DLD1 (cell line): ENCODE measurements at regions not wholly inside any gene's neighbourhood (a gene's known extent, or its start where the extent isn't known, plus 50 kb on each side); places are given as distances from the start of the nearest gene placed in this dataset.

Experiments used
- in situ Hi-C: cut with HindIII; loops from 2 replicates; pipeline ENCODE4 v1.10.0; 2017; ENCODE audit warnings: low sequenced_read_pairs

GRCh38 chr12:28601570-28602058 lies 411.4 kb downstream of the CCDC91 start:
- in situ Hi-C loops = no loop called here

GRCh38 chr12:28602786-28603185 lies 412.5 kb downstream of the CCDC91 start:
- in situ Hi-C loops = no loop called here

GRCh38 chr12:28603239-28603638 lies 413.0 kb downstream of the CCDC91 start:
- in situ Hi-C loops = no loop called here

DNA sequence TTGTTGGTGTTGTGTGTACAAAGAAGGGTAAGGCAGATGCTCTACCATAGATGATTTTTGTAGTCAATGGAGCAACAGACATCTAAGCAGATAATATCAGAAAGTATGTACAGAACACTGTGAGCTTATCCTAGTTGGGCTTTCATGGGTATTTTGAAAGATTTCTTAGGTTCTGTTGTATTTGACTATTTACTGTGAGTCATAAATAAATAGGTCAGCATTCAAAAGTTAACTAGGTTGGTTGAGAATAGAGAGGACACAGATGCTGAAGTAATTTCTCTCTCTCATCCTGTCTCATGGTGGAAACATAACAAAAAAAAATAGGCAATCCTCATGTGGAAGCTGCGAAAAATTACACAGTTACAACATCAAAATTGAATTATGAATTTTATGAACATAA lies 413.5 kb downstream of the CCDC91 start:
- in situ Hi-C loops = no loop called here

- in situ Hi-C loops = no loop called here
These were observed 414.0 kb downstream of the CCDC91 start for GRCh38 chr12:28604240-28604639.

DNA sequence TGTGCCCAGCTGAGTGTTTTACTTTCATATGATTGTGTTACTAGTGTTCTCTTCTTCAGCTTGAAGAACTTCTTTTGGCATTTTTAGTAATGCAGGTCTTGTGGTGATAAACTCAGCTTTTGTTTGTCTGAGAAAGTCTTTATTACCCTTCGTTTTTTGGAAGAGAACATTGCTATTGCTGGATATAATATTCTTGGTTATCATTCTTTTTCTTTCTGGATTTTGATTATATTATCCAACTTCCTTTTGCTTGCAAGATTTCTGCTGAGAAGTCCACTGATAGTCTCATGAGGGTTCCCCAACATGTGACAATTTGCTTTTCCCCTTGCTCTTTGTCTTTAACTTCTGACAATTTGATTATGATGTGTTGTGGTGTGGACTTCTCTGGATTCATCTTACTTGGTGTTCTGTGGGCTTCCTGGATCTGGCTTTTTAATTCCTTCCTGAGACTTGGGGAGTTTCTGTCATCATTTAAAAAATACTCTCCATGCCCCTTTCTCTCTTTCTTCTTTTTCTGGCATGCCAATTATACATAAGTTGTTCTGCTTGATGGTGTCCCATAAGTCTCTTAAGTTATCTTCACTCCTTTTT lies 416.8 kb downstream of the CCDC91 start:
- in situ Hi-C loops = no loop called here

GRCh38 chr12:28610401-28611114 lies 420.3 kb downstream of the CCDC91 start:
- in situ Hi-C loops = no loop called here

DNA sequence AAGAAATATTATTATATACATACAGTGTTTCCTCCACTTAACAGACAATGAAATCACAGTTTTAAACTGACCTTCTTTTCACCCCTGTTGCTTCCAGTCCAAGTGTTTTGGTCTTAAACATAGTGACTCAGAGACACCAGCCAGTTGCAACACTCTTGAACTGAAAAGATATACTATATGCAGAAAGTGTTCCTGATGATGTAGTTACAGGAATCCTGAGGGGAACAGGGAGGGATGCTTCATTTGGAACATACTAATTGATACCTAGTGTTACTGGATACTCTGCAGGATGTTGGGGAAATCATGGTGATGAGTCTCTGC lies 420.8 kb downstream of the CCDC91 start:
- in situ Hi-C loops = no loop called here

DNA sequence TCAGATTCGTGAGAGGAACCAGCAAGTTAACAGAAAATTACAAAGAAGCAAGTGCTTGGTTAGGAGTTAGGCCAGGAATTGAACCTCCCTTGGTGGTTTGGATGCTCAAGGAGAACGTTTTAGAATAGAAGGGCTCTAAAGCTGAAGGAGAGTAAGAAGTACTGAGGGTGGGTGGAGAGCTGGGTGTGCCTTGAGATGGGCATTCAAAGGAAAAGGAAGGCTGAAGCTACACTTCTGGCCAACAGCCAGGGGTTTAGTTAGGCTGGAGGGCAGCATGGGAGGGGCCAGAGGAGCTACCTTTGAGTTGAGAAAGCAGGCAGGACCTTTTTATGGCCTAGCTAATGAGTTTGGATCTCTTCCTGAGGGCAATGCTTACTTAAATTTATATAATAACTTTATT lies 421.2 kb downstream of the CCDC91 start:
- in situ Hi-C loops = no loop called here

GRCh38 chr12:28618171-28618570 lies 427.9 kb downstream of the CCDC91 start:
- in situ Hi-C loops = no loop called here

GRCh38 chr12:28618772-28619171 lies 428.5 kb downstream of the CCDC91 start:
- in situ Hi-C loops = no loop called here

GRCh38 chr12:28620281-28620680 lies 430.0 kb downstream of the CCDC91 start:
- in situ Hi-C loops = loop anchor here (10.0 kb wide), 1 partner anchor 125 kb away; no protein-coding TSS in a partner anchor

DNA sequence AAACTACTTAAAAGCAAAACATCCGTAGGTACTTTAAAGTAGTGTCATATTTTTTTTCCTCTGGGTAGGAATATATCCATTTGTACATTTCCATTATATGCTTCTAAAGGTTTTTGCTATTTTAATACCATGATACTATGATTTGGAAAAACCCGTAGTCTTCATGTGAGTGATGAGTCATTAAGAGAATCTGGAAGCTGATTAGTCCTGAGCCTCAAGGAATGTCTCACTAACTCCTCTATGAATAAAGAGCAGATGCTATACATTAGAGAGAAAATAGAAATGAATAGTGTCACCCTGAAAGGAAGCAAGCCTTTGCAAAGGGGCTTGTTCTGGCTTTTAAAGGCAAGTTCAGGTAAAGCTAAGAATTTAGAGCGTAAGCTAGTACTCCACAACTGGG lies 432.1 kb downstream of the CCDC91 start:
- in situ Hi-C loops = loop anchor here (10.0 kb wide), 1 partner anchor 122 kb away; no protein-coding TSS in a partner anchor

GRCh38 chr12:28626504-28626903 lies 436.2 kb downstream of the CCDC91 start:
- in situ Hi-C loops = loop anchor here (10.0 kb wide), 1 partner anchor 118 kb away; no protein-coding TSS in a partner anchor

DNA sequence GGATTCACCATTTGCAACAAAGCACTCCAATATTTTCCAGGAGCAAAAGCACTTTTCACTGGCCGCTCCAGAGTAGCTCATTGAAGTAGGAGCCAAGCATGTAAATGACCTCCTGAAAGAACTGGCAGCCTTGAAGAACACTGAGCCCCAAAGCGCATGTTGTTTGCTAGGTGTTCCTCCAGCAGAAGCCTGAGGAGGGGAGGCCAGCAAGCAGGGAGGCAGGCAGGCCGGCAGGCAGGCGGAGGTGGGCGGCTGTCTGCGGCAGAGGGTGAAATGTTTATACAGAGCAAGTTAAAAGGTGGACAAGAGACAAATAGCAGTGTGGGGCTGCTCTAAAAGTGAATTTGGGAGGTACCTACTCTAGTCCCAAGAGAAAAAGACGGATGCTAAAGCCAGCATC lies 439.4 kb downstream of the CCDC91 start:
- in situ Hi-C loops = loop anchor here (10.0 kb wide), 1 partner anchor 115 kb away; no protein-coding TSS in a partner anchor

DNA sequence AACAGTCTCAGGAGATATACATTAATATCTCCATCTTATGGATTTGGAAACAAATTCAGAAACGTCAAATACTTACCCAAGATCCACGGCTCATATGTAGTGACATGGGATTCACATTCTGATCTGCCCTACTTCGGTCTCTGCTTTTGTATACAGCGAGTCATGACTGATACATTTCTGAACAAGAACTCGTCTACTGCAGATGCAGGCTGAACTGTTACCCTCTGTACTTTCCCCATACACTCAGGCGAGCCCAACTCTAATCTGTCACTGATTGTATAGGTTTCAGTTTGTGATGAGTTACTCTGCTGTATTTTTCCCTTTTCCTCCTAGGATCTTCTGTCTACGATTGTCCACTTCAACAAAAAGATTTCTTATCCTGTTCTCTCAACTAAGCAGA lies 441.6 kb downstream of the CCDC91 start:
- in situ Hi-C loops = no loop called here

DNA sequence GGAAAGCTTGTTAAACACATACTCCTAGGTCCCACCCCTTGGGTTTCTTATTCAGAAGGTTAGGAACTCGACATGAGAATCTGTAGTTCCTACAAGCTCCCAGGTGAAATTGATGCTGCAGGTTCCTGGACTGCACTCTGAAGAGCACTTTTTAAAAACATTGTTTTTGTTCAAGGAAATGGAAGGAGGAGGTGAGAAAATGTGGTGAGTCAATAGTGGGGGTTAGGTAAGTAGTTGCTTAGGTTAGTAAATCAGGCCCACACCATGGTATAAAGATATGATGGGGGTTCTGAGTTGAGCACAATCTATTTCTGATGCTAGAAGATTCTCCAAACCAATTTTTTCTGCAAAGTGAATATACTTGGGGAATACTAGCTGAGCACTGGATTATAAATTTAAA lies 450.3 kb downstream of the CCDC91 start:
- in situ Hi-C loops = no loop called here

- in situ Hi-C loops = no loop called here
These were observed 455.2 kb downstream of the CCDC91 start for GRCh38 chr12:28645436-28645835.

DNA sequence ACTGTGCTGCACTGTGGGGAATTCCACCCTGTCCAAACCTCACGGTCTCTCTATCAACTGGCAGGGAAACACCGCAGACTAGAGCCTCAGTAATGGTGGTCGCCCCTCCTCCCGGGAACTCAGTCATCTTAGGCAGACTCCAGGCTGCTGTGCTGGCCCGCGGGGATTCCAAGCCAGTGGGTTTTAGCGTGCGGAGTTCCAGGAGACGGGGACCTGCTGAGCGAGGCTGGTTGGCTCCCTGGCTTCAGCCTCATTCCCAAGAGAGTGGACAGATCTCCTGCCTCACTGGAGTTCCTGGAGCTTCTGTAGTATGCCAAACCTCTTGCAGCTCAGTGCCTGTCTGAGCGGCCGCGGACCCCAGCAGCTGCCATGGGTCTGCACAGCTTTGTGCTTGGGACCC lies 455.6 kb downstream of the CCDC91 start:
- in situ Hi-C loops = no loop called here

DNA sequence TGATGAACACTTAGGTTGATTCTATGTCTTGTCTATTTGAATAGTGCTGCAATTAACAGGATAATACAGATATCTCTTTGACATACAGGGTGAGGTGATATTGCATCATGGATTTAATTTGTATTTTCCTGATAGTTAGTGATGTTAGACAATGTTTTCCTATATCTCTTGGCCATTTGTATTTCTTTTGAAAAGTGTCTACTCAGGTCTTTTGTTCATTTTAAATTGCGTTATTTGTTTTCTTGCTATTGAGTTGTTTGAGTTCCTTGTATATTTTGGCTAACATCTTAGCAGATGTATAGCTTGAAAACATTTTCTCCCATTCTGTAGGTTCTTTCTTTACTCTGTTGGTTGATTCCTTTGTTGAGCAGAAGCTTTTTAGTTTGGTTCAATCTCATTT lies 460.6 kb downstream of the CCDC91 start:
- in situ Hi-C loops = no loop called here

DNA sequence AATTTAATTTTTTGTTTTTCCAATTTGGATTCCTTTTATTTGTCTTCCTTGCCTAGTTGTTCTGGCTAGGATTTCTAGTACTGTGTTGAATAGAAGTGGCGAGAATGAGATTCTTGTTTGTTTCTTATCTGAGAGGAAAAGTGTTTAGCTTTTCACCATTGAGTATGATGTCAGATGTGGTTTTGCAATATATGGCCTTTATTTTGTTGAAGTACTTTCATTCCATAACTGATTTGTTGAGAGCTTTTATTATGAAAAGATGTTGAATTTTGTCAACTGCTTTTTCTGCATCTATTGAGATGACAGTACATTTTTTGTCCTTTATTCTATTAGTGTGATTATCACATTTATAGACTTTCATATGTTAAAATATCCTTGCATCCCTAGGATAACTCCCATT lies 462.0 kb downstream of the CCDC91 start:
- in situ Hi-C loops = no loop called here

GRCh38 chr12:28681980-28682379 lies 467.1 kb upstream of the FAR2 start:
- in situ Hi-C loops = no loop called here

GRCh38 chr12:28683366-28683765 lies 465.7 kb upstream of the FAR2 start:
- in situ Hi-C loops = no loop called here
